Neural progenitor cell (in vitro differentiated cells): ENCODE measurements at regions not wholly inside any gene's neighbourhood (a gene's known extent, or its start where the extent isn't known, plus 50 kb on each side); places are given as distances from the start of the nearest gene placed in this dataset.

Experiments used
- EZH2 ChIP-seq: fragments of 200-600 bp; sonication (generic); IDR thresholded peaks from 2 replicates; pipeline ENCODE4 v1.6.1; 2017; ENCODE audit warnings: antibody characterized with exemption, mild to moderate bottlenecking, moderate library complexity
- EZH2phosphoT487 ChIP-seq: fragments of 200-600 bp; sonication (generic); IDR thresholded peaks from 2 replicates; pipeline ENCODE4 v1.6.1; 2017; ENCODE audit warnings: antibody characterized with exemption
- TF ChIP-seq, protein P1 (sequence below): fragments of 200-600 bp; sonication (generic); IDR thresholded peaks from 2 replicates; pipeline ENCODE4 v1.5.1; 2017; ENCODE audit warnings: antibody characterized with exemption, mild to moderate bottlenecking

DNA sequence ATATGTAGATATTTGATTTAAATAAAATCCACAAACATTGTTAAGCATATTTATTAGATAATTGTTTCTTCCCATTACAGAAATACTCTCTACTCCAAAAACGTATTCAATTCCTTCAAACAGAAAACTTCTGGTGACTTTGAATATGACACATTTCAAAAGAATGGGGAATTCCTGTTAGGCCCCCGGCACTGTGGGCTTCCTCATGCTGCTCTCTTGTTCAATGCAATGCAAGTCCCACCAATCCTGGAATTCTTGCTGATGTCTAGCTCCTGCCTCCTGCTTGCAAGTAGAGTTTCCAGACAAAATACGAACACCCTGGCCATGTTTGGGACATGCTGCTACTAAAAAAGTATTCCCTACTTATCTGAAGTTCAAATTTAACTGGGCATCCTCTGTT, 544.1 kb downstream of the QKI start:
- TF ChIP-seq, protein P1, sequence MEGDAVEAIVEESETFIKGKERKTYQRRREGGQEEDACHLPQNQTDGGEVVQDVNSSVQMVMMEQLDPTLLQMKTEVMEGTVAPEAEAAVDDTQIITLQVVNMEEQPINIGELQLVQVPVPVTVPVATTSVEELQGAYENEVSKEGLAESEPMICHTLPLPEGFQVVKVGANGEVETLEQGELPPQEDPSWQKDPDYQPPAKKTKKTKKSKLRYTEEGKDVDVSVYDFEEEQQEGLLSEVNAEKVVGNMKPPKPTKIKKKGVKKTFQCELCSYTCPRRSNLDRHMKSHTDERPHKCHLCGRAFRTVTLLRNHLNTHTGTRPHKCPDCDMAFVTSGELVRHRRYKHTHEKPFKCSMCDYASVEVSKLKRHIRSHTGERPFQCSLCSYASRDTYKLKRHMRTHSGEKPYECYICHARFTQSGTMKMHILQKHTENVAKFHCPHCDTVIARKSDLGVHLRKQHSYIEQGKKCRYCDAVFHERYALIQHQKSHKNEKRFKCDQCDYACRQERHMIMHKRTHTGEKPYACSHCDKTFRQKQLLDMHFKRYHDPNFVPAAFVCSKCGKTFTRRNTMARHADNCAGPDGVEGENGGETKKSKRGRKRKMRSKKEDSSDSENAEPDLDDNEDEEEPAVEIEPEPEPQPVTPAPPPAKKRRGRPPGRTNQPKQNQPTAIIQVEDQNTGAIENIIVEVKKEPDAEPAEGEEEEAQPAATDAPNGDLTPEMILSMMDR, result no peak
- TF ChIP-seq EZH2phosphoT487 (no peak), EZH2 (no peak)
